Activated naive CD4-positive, alpha-beta T cell treated with anti-CD3 and anti-CD28 coated beads, Interleukin-2, amount 10 ng/mL, durations not matched to agents 7 days and 5 days (primary cell): ENCODE measurements at regions not wholly inside any gene's neighbourhood (a gene's known extent, or its start where the extent isn't known, plus 50 kb on each side); places are given as distances from the start of the nearest gene placed in this dataset.

Experiments used
- CTCF ChIA-PET: fragments of 350-600 bp; sonication (Branson Sonifier 250); formaldehyde crosslinking; loops from one replicate; lab custom pipeline; 2021; ENCODE audit warnings: antibody characterized with exemption; lab: Charles Lee
- DNase-seq: peaks from one replicate; pipeline ENCODE4 v3.0.0-alpha.2; 2020
- H3K27ac Mint-ChIP-seq: one replicate; pipeline ENCODE4 v1.8.0; 2021; ENCODE audit warnings: mild to moderate bottlenecking, moderate library complexity, mixed read lengths
- H3K27me3 Mint-ChIP-seq: one replicate; pipeline ENCODE4 v1.8.0; 2021; ENCODE audit warnings: mild to moderate bottlenecking, mixed read lengths
- H3K36me3 Mint-ChIP-seq: one replicate; pipeline ENCODE4 v1.8.0; 2021; ENCODE audit warnings: mixed read lengths
- H3K4me1 Mint-ChIP-seq: one replicate; pipeline ENCODE4 v1.8.0; 2021; ENCODE audit warnings: mixed read lengths
- H3K4me3 Mint-ChIP-seq: one replicate; pipeline ENCODE4 v1.8.0; 2021; ENCODE audit warnings: mild to moderate bottlenecking, moderate library complexity, mixed read lengths
- H3K9me3 Mint-ChIP-seq: one replicate; pipeline ENCODE4 v1.8.0; 2021; ENCODE audit warnings: mixed read lengths

GRCh38 chr9:25613709-25614108, 64.5 kb downstream of the TUSC1 start:
- H3K27ac Mint-ChIP-seq = no peak overlapping the region
- no peaks in the 10 kb centered on the region for H3K27me3 Mint-ChIP-seq
- H3K36me3 Mint-ChIP-seq = no peaks in the 10 kb centered on the region
- no peak overlapping the region for H3K4me3 Mint-ChIP-seq
- H3K9me3 Mint-ChIP-seq = peaks cover 5% of the 10 kb centered on the region
- DNase-seq = no peak
- H3K4me1 Mint-ChIP-seq = no peaks in the 10 kb centered on the region
- CTCF ChIA-PET = no interaction called here

- DNase-seq = no peak
- H3K4me1 Mint-ChIP-seq = no peaks in the 10 kb centered on the region
- no peaks in the 10 kb centered on the region for H3K36me3 Mint-ChIP-seq
- CTCF ChIA-PET = no interaction called here
- no peaks in the 10 kb centered on the region for H3K27me3 Mint-ChIP-seq
- no peak overlapping the region for H3K27ac Mint-ChIP-seq
- peaks cover 10% of the 10 kb centered on the region for H3K9me3 Mint-ChIP-seq
- H3K4me3 Mint-ChIP-seq = no peak overlapping the region
These were observed 75.1 kb downstream of the TUSC1 start for GRCh38 chr9:25603106-25603505.

- no peak for DNase-seq
- Mint-ChIP-seq H3K4me1 (no peaks in the 10 kb centered on the region), H3K4me3 (no peak overlapping the region), H3K27me3 (no peaks in the 10 kb centered on the region), H3K9me3 (peaks cover 10% of the 10 kb centered on the region), H3K36me3 (no peaks in the 10 kb centered on the region), H3K27ac (no peak overlapping the region)
- CTCF ChIA-PET = no interaction called here
These were observed 75.7 kb downstream of the TUSC1 start for GRCh38 chr9:25602400-25603044.

- CTCF ChIA-PET = no interaction called here
- no peaks in the 10 kb centered on the region for H3K36me3 Mint-ChIP-seq
- DNase-seq = no peak
- no peaks in the 10 kb centered on the region for H3K27me3 Mint-ChIP-seq
- H3K4me1 Mint-ChIP-seq = no peaks in the 10 kb centered on the region
- H3K9me3 Mint-ChIP-seq = peaks cover 10% of the 10 kb centered on the region
- H3K4me3 Mint-ChIP-seq = no peak overlapping the region
- no peak overlapping the region for H3K27ac Mint-ChIP-seq
These were observed 77.7 kb downstream of the TUSC1 start for GRCh38 chr9:25600501-25600900.

- H3K4me1 Mint-ChIP-seq = no peaks in the 10 kb centered on the region
- no peak overlapping the region for H3K4me3 Mint-ChIP-seq
- DNase-seq = no peak
- no peaks in the 10 kb centered on the region for H3K27me3 Mint-ChIP-seq
- no peaks in the 10 kb centered on the region for H3K36me3 Mint-ChIP-seq
- H3K27ac Mint-ChIP-seq = no peak overlapping the region
- CTCF ChIA-PET = no interaction called here
- H3K9me3 Mint-ChIP-seq = peaks cover 15% of the 10 kb centered on the region
These were observed 93.6 kb downstream of the TUSC1 start for GRCh38 chr9:25584611-25585010.

GRCh38 chr9:25573281-25573680, 105.0 kb downstream of the TUSC1 start:
- Mint-ChIP-seq H3K27me3 (no peaks in the 10 kb centered on the region), H3K36me3 (no peaks in the 10 kb centered on the region), H3K27ac (no peak overlapping the region), H3K4me3 (no peak overlapping the region), H3K9me3 (peaks cover 9% of the 10 kb centered on the region), H3K4me1 (no peaks in the 10 kb centered on the region)
- no peak for DNase-seq
- CTCF ChIA-PET = no interaction called here

GRCh38 chr9:25571491-25571890, 106.8 kb downstream of the TUSC1 start:
- Mint-ChIP-seq H3K4me1 (no peaks in the 10 kb centered on the region), H3K9me3 (peaks cover 7% of the 10 kb centered on the region), H3K27ac (no peak overlapping the region), H3K36me3 (no peaks in the 10 kb centered on the region), H3K4me3 (no peak overlapping the region), H3K27me3 (no peaks in the 10 kb centered on the region)
- CTCF ChIA-PET = no interaction called here
- no peak for DNase-seq

- DNase-seq = no peak
- Mint-ChIP-seq H3K9me3 (peaks cover 8% of the 10 kb centered on the region), H3K27me3 (no peaks in the 10 kb centered on the region), H3K4me3 (no peak overlapping the region), H3K36me3 (no peaks in the 10 kb centered on the region), H3K4me1 (no peaks in the 10 kb centered on the region), H3K27ac (no peak overlapping the region)
- CTCF ChIA-PET = no interaction called here
These were observed 107.4 kb downstream of the TUSC1 start for GRCh38 chr9:25570802-25571201.

GRCh38 chr9:25562101-25562500, 116.1 kb downstream of the TUSC1 start:
- Mint-ChIP-seq H3K36me3 (no peaks in the 10 kb centered on the region), H3K9me3 (peaks cover 3% of the 10 kb centered on the region), H3K4me3 (no peak overlapping the region), H3K27me3 (no peaks in the 10 kb centered on the region), H3K4me1 (no peaks in the 10 kb centered on the region), H3K27ac (no peak overlapping the region)
- CTCF ChIA-PET = no interaction called here
- no peak for DNase-seq

- Mint-ChIP-seq H3K36me3 (no peaks in the 10 kb centered on the region), H3K27me3 (no peaks in the 10 kb centered on the region), H3K4me3 (no peak overlapping the region), H3K27ac (no peak overlapping the region), H3K9me3 (peaks cover 5% of the 10 kb centered on the region), H3K4me1 (no peaks in the 10 kb centered on the region)
- CTCF ChIA-PET = no interaction called here
- no peak for DNase-seq
These were observed 120.5 kb downstream of the TUSC1 start for GRCh38 chr9:25557645-25558300.

- H3K9me3 Mint-ChIP-seq = peaks cover 8% of the 10 kb centered on the region
These were observed 121.7 kb downstream of the TUSC1 start for GRCh38 chr9:25556540-25556939.

GRCh38 chr9:25548847-25549246, 129.4 kb downstream of the TUSC1 start:
- no peaks in the 10 kb centered on the region for H3K36me3 Mint-ChIP-seq
- no peaks in the 10 kb centered on the region for H3K4me1 Mint-ChIP-seq
- no peak overlapping the region for H3K4me3 Mint-ChIP-seq
- H3K27me3 Mint-ChIP-seq = no peaks in the 10 kb centered on the region
- DNase-seq = no peak
- CTCF ChIA-PET = no interaction called here
- peaks cover 5% of the 10 kb centered on the region for H3K9me3 Mint-ChIP-seq
- no peak overlapping the region for H3K27ac Mint-ChIP-seq

More at GRCh38 chr9:25556540-25556939, 121.7 kb downstream of the TUSC1 start:
- CTCF ChIA-PET = no interaction called here
- no peak for DNase-seq
- Mint-ChIP-seq H3K27me3 (no peaks in the 10 kb centered on the region), H3K27ac (no peak overlapping the region), H3K36me3 (no peaks in the 10 kb centered on the region), H3K4me1 (no peaks in the 10 kb centered on the region), H3K4me3 (no peak overlapping the region)

GRCh38 chr9:25543806-25544205, 134.4 kb downstream of the TUSC1 start:
- no peak for DNase-seq
- CTCF ChIA-PET = no interaction called here
- no peaks in the 10 kb centered on the region for H3K4me1 Mint-ChIP-seq
- no peak overlapping the region for H3K4me3 Mint-ChIP-seq
- H3K27me3 Mint-ChIP-seq = no peaks in the 10 kb centered on the region
- no peak overlapping the region for H3K27ac Mint-ChIP-seq
- H3K36me3 Mint-ChIP-seq = no peaks in the 10 kb centered on the region
- peaks cover 5% of the 10 kb centered on the region for H3K9me3 Mint-ChIP-seq

GRCh38 chr9:25542319-25542718, 135.9 kb downstream of the TUSC1 start:
- no peaks in the 10 kb centered on the region for H3K4me1 Mint-ChIP-seq
- no peaks in the 10 kb centered on the region for H3K27me3 Mint-ChIP-seq
- DNase-seq = no peak
- CTCF ChIA-PET = no interaction called here
- H3K4me3 Mint-ChIP-seq = no peak overlapping the region
- no peaks in the 10 kb centered on the region for H3K36me3 Mint-ChIP-seq
- no peak overlapping the region for H3K27ac Mint-ChIP-seq
- peaks cover 5% of the 10 kb centered on the region for H3K9me3 Mint-ChIP-seq

- H3K27ac Mint-ChIP-seq = no peak overlapping the region
- H3K4me3 Mint-ChIP-seq = no peak overlapping the region
- no peaks in the 10 kb centered on the region for H3K27me3 Mint-ChIP-seq
- CTCF ChIA-PET = no interaction called here
- no peaks in the 10 kb centered on the region for H3K4me1 Mint-ChIP-seq
- DNase-seq = no peak
- H3K36me3 Mint-ChIP-seq = no peaks in the 10 kb centered on the region
- H3K9me3 Mint-ChIP-seq = peaks cover 3% of the 10 kb centered on the region
These were observed 140.4 kb downstream of the TUSC1 start for GRCh38 chr9:25537808-25538207.
